ENCODE measurements at regions not wholly inside any gene's neighbourhood (a gene's known extent, or its start where the extent isn't known, plus 50 kb on each side); places are given as distances from the start of the nearest gene placed in this dataset.
A peak's percentile ranks its signal among the peaks of the same experiment; 100 is the strongest.

DNA sequence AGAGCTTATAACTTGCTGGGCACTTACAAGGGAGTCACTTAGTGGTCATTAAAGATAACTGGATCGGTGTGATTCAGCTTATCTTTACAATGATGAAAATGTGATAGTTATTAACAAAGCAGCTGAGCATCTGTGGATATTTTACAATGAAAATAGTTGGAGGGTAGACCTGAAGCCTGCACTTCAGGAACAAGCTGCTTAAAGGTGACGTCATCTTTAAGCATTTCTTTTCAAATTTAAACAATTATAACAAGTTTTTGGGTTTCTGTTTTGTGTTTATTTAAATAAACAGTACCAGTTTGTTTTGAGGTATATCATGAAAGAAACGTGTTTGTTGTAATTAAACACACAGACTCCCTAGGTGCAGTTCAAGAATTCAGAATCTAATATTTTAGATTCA is 513.9 kb downstream of the ZNF516 start:
- Histone ChIP-seq H3K27me3 (ENCODE audit: insufficient read depth, low read length) (no peaks in the 10 kb centered on the region), H3K4me3 (ENCODE audit: insufficient read depth, low read depth, low read length) (no peak overlapping the region), H4K20me1 (ENCODE audit: insufficient read depth, low read length) (no peaks in the 10 kb centered on the region), H3K36me3 (ENCODE audit: insufficient read depth, low read length) (no peaks in the 10 kb centered on the region), H3K27ac (ENCODE audit: low read depth, low read length) (no peak overlapping the region), H2AFZ (ENCODE audit: low read depth, low read length) (no peak overlapping the region), H3K9me3 (ENCODE audit: insufficient read depth, low read depth, low read length) (peaks cover 3% of the 10 kb centered on the region), H3K4me1 (ENCODE audit: insufficient read depth, low read length) (no peaks in the 10 kb centered on the region), H3K9ac (ENCODE audit: low read length) (no peak overlapping the region), H3K4me2 (ENCODE audit: low read length) (no peak overlapping the region), H3K79me2 (ENCODE audit: insufficient read depth, low read length) (no peaks in the 10 kb centered on the region)
- no peaks in the 10 kb centered on the region for H3K36me3 Mint-ChIP-seq (ENCODE audit: low read depth, unreplicated experiment)
- FAIRE-seq = no peak
- H3K4me1 Mint-ChIP-seq (ENCODE audit: low read depth, unreplicated experiment) = no peaks in the 10 kb centered on the region
- no peak overlapping the region for H3K4me3 Mint-ChIP-seq (ENCODE audit: unreplicated experiment)
- H3K27ac Mint-ChIP-seq (ENCODE audit: unreplicated experiment) = no peak overlapping the region
- peaks cover 3% of the 10 kb centered on the region for H3K9me3 Mint-ChIP-seq (ENCODE audit: unreplicated experiment)
- no peak for TF ChIP-seq CTCF (IDR thresholded peaks at IDR 0.05; ENCODE audit: insufficient read depth, low read depth, low read length)
- TF ChIP-seq EZH2 (IDR thresholded peaks at IDR 0.05; ENCODE audit: insufficient read depth, low read length) = no peak
- peaks cover 10% of the 10 kb centered on the region for H3K27me3 Mint-ChIP-seq (ENCODE audit: low read depth, unreplicated experiment)
- no peak for DNase-seq (ENCODE audit: low read depth)

- no peaks in the 10 kb centered on the region for H3K9me3 ChIP-seq (ENCODE audit: insufficient read depth, low read depth, low read length)
- H3K4me2 ChIP-seq (ENCODE audit: low read length) = peak overlapping the region; percentile 8
- TF ChIP-seq CTCF (IDR thresholded peaks at IDR 0.05; ENCODE audit: insufficient read depth, low read depth, low read length) = no peak
- TF ChIP-seq EZH2 (IDR thresholded peaks at IDR 0.05; ENCODE audit: insufficient read depth, low read length) = no peak
- no peaks in the 10 kb centered on the region for H3K4me1 Mint-ChIP-seq (ENCODE audit: low read depth, unreplicated experiment)
- no peaks in the 10 kb centered on the region for H3K79me2 ChIP-seq (ENCODE audit: insufficient read depth, low read length)
- DNase-seq (ENCODE audit: low read depth) (peak; percentile 32), FAIRE-seq (no peak)
- H3K27me3 ChIP-seq (ENCODE audit: insufficient read depth, low read length) = no peaks in the 10 kb centered on the region
- no peak overlapping the region for H3K4me3 Mint-ChIP-seq (ENCODE audit: unreplicated experiment)
- H3K36me3 Mint-ChIP-seq (ENCODE audit: low read depth, unreplicated experiment) = no peaks in the 10 kb centered on the region
- H3K9me3 Mint-ChIP-seq (ENCODE audit: unreplicated experiment) = no peaks in the 10 kb centered on the region
- no peak overlapping the region for H3K27ac Mint-ChIP-seq (ENCODE audit: unreplicated experiment)
- H3K9ac ChIP-seq (ENCODE audit: low read length) = no peak overlapping the region
- H3K27me3 Mint-ChIP-seq (ENCODE audit: low read depth, unreplicated experiment) = peaks cover 4% of the 10 kb centered on the region
- no peaks in the 10 kb centered on the region for H3K4me1 ChIP-seq (ENCODE audit: insufficient read depth, low read length)
- H3K27ac ChIP-seq (ENCODE audit: low read depth, low read length) = no peak overlapping the region
- H3K4me3 ChIP-seq (ENCODE audit: insufficient read depth, low read depth, low read length) = no peak overlapping the region
- no peaks in the 10 kb centered on the region for H3K36me3 ChIP-seq (ENCODE audit: insufficient read depth, low read length)
- H2AFZ ChIP-seq (ENCODE audit: low read depth, low read length) = peak overlapping the region; percentile 12
- H4K20me1 ChIP-seq (ENCODE audit: insufficient read depth, low read length) = no peaks in the 10 kb centered on the region
Observed at GRCh38 chr18:75977081-75977480, 518.0 kb downstream of the ZNF516 start.

DNA sequence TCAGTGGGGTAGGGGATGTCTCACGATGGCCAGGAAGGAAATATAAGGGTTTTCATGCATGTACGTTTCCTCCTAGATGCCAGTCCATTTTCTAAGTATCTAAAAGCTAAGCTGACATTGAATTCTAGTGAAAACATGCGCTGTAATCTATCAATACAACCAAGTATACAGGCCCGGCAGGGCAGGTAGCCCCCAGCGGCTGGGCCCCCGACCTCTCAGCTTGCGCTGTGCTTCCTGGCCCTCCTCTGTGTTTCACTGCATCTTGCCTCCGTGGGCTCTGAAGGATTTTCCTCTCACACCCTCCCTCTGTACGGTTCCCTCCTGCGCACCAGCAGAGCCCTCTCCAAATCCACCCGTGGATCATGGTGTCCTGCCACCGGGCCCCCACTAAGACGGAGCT is 524.8 kb downstream of the ZNF516 start:
- no peaks in the 10 kb centered on the region for H3K36me3 Mint-ChIP-seq (ENCODE audit: low read depth, unreplicated experiment)
- Histone ChIP-seq H3K27ac (ENCODE audit: low read depth, low read length) (no peak overlapping the region), H3K36me3 (ENCODE audit: insufficient read depth, low read length) (no peaks in the 10 kb centered on the region), H3K79me2 (ENCODE audit: insufficient read depth, low read length) (no peaks in the 10 kb centered on the region), H4K20me1 (ENCODE audit: insufficient read depth, low read length) (no peaks in the 10 kb centered on the region), H3K4me3 (ENCODE audit: insufficient read depth, low read depth, low read length) (no peak overlapping the region), H3K4me1 (ENCODE audit: insufficient read depth, low read length) (no peaks in the 10 kb centered on the region), H3K27me3 (ENCODE audit: insufficient read depth, low read length) (no peaks in the 10 kb centered on the region), H2AFZ (ENCODE audit: low read depth, low read length) (no peak overlapping the region), H3K4me2 (ENCODE audit: low read length) (no peak overlapping the region), H3K9me3 (ENCODE audit: insufficient read depth, low read depth, low read length) (no peaks in the 10 kb centered on the region), H3K9ac (ENCODE audit: low read length) (no peak overlapping the region)
- H3K27me3 Mint-ChIP-seq (ENCODE audit: low read depth, unreplicated experiment) = no peaks in the 10 kb centered on the region
- no peak for TF ChIP-seq CTCF (IDR thresholded peaks at IDR 0.05; ENCODE audit: insufficient read depth, low read depth, low read length)
- TF ChIP-seq EZH2 (IDR thresholded peaks at IDR 0.05; ENCODE audit: insufficient read depth, low read length) = no peak
- no peaks in the 10 kb centered on the region for H3K4me1 Mint-ChIP-seq (ENCODE audit: low read depth, unreplicated experiment)
- FAIRE-seq (no peak), DNase-seq (ENCODE audit: low read depth) (no peak)
- H3K4me3 Mint-ChIP-seq (ENCODE audit: unreplicated experiment) = no peak overlapping the region
- no peaks in the 10 kb centered on the region for H3K9me3 Mint-ChIP-seq (ENCODE audit: unreplicated experiment)
- no peak overlapping the region for H3K27ac Mint-ChIP-seq (ENCODE audit: unreplicated experiment)

All from astrocyte (in vitro differentiated cells and primary cell).